ENCODE measurements at regions not wholly inside any gene's neighbourhood (a gene's known extent, or its start where the extent isn't known, plus 50 kb on each side); places are given as distances from the start of the nearest gene placed in this dataset.

GRCh38 chr18:3380384-3380961 is 69.5 kb upstream of the TGIF1 start:
- no peak for TF ChIP-seq CTCF (IDR thresholded peaks at IDR 0.05)
- TF ChIP-seq POLR2A (IDR thresholded peaks at IDR 0.05): no peak
- no peak for TF ChIP-seq EP300 (IDR thresholded peaks at IDR 0.05)
- no peak for TF ChIP-seq POLR2AphosphoS5 (IDR thresholded peaks at IDR 0.05)
